Stimulated activated CD8-positive, alpha-beta memory T cell treated with anti-CD3 and anti-CD28 coated beads, Interleukin-7, amount 100 ng/mL, for 24 hours (primary cell): ENCODE measurements at regions not wholly inside any gene's neighbourhood (a gene's known extent, or its start where the extent isn't known, plus 50 kb on each side); places are given as distances from the start of the nearest gene placed in this dataset.
"Not testable (repeated sequence)": the region's sequence is repeated elsewhere in the genome, so short reads cannot be mapped to it uniquely, and the experiment has no call there.

Experiments used
- DNase-seq: peaks from one replicate; pipeline ENCODE4 v3.0.0-alpha.2; 2020; ENCODE audit warnings: low read depth

DNA sequence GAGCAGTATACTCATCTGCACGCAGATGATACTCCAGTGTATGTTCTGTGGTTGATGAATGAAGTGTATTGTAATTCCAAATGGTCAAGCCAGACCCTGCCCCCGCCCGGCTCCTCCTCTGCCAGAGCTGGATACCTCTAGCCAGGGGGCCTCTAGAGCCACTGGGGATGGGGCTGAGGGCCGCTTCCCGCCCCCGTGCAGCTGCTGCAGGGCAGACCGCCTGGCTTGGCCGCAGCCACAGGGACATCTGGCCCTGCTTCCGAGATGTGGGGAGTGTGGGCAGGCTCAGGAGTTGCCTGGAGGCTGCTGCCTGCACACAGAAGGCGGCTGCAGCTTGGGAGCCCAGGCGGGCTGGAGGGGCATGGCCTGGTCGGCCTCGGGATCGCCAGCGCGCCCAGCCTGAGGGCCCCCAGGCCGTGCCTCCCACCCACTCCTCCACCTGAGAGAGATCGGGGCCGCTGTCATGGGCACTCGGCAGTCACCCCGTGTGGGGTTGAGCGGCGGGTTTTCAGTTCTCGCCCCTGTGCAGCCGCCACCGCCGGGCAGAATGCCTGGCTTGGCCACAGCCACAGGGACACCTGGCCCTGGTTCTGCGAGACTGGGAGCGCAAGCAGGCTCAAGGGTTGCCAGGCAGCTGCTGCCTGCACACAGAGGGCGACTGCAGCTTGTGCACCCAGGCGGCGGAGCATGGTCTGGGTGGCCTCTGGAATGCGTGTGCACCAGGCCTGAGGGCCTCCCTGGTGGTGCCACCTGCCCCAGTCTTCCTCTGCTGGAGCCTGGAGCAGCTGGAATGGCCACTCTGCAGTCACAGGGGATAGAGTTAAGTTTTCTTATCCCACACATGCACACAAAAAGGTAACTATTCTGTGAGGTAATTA lies 1643.7 kb downstream of the SPATA31A7 start:
- not testable (repeated sequence) for DNase-seq

DNA sequence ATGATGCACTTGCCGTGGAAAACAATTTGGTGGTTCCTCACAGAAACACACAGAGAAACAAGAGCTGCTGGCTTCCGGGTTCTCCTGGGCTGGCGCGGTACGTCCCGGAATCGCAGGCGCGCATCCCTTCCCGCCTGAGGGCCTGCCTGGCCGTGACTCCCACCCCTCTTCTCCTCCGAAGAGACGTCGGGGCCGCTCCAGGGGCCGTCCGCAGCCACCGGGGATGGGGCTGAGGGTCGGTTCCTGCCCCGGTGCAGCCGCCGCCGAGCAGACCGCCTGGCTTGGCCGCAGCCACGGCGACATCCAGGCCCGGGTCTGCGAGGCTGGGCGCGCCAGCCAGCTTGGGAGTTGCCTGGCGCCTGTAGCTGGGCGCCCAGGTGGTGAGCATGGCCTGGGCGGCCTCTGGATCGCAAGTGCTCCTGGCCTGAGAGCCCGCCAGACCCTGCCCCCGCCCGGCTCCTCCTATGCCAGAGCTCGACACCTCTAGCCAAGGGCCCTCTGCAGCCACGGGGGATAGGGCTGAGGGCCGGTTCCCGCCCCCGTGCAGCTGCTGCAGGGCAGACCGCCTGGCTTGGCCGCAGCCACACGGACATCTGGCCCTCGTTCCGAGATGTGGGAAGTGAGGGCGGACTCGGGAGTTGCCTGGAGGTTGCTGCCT lies 1647.5 kb downstream of the SPATA31A7 start:
- DNase-seq: not testable (repeated sequence)

DNA sequence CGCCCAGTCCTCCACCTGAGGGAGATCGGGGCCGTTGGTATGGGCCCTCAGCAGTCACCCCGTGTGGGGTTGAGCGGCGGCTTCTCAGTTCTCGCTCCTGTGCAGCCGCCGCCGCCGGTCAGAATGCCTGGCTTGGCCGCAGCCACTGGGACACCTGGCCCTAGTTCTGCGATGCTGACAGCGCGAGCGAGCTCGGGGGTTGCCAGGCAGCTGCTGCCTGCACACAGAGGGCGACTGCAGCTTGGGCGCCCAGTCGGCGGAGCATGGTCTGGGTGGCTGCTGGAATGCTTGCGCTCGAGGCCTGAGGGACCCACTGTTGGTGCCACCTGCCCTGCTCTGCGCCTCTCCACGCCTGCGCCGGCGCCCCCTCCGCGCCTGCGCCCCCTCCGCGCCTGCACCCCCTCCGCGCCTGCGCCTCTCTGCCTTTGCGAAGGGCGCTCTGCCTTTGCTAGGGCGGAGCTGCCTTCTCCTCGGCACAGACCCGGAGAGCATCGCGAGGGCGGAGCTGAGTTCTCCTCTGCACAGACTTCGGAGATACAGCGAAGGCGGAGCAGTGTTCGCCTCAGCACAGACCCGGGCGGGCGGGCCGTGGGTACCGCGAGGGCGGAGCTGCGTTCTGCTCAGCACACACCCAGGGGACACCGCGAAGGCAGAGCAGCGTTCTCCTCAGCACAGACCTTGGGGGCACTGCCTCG lies 1648.3 kb downstream of the SPATA31A7 start:
- peak; percentile 95 for DNase-seq

DNA sequence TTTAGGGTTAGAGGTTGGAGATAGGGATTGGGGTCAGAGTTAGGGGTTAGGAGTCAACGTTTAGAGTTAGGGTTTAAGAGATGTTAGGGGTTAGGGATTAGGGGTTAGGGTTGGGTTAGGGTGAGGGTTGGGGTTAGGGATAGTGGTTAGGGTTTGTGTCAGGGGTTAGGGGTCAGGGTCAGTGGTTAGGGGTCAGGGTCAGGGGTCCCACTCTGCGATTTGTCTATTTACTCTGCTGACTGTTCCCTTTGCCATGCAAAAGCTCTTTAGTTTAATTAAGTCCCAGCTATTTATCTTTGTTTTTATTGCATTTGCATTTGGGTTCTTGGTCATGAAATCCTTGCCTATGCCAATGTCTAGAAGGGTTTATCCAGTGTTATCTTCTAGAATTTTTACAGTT lies 1649.3 kb downstream of the SPATA31A7 start:
- not testable (repeated sequence) for DNase-seq

DNA sequence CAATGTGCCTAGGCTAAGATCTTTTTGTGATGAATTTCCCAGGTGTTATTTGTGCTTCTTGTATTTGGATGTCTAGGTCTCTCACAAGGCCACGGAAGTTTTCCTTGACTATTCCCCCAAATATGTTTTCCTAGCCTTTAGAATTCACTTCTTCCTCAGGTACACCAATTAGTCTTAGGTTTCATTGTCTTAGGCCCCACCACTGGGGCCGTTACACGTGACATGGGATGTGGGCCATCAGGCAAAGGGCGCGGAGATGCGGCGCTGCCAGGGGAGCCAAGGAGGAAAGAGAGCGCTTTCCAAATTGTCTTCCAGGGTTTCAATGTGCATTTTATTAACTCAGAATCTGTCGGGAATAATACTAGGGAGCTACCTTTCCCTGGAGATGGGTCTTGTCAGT lies 1653.3 kb downstream of the SPATA31A7 start:
- DNase-seq: not testable (repeated sequence)

DNA sequence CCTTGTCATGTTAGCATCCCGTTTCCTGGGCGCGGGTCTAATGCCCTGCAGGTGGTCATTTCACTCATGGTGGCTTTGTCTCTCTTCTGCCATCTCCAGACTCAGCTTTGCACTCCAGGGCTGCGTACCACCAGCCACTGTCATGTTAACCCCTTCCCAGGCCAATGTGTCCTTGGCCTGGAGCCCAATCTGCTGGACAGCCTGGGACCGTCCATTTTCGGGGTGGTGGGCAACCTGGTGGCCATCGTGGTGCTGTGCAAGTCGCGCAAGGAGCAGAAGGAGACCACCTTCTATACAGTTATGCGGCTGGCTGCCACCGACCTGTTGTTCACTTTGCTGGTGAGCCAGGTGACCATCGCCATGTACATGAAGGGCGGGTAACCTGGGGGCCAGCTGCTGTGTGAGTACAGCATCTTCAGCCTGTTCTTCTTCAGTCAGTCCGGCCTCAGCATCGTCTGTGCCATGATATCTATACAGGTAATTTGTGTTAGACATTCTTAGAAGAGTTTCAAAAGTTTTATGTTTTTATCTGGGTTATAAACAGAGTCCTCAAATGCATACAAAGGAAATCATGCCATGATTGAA lies 1654.0 kb downstream of the SPATA31A7 start:
- not testable (repeated sequence) for DNase-seq

DNA sequence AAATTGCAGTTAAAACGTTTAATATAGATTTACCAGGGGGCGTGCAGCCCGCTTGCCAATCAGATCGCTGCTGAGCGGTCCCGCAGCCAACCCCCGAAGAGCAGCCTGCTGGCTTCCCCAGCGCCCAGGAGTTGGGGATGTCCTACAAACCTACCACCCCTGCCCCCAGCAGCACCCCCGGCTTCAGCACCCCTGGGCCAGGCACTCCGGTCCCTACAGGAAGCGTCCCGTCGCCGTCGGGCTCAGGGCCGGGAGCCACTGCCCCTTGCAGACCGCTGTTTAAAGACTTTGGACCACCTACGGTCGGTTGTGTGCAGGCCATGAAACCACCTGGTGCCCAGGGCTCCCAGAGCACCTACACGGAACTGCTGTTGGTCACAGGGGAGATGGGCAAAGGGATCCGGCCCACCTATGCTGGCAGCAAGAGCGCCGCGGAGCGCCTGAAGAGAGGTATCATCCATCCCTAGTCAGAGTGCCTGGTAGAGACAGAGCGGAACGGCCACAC lies 1654.9 kb downstream of the SPATA31A7 start:
- not testable (repeated sequence) for DNase-seq

DNA sequence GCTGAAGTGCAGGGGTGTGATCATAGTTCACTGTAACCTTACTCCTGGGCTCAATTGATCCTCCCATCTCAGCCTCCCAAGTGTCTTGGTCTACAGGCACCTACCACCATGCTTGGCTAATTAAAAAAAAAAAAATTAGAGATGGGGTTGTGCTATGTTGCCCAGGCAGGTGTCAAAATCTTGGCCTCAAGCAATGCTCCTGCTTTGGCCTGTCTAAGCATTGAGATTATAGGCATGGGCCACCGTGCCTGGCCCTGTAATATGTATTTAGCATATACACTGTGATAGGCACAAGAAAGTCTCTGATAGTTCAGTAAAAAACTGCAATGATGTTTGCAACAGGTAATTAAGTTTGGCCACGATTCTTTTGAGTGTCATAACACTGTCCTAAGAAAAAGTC lies 1658.4 kb downstream of the SPATA31A7 start:
- not testable (repeated sequence) for DNase-seq

DNA sequence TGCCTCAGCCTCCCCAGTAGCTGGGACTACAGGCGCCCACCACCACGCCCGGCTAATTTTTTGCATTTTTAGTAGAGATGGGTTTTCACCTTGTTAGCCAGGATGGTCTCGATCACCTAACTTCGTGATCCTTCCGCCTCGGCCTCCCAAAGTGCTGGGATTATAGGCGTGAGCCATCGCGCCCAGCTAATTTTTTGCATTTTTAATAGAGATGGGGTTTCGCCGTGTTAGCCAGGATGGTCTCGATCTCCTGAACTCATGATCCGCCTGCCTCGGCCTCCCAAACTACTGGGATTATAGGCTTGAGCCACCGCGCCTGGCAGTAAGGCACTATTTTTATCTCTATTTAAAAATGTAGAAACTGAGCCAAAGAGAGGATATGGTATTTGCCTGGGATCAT lies 1660.2 kb downstream of the SPATA31A7 start:
- not testable (repeated sequence) for DNase-seq

DNA sequence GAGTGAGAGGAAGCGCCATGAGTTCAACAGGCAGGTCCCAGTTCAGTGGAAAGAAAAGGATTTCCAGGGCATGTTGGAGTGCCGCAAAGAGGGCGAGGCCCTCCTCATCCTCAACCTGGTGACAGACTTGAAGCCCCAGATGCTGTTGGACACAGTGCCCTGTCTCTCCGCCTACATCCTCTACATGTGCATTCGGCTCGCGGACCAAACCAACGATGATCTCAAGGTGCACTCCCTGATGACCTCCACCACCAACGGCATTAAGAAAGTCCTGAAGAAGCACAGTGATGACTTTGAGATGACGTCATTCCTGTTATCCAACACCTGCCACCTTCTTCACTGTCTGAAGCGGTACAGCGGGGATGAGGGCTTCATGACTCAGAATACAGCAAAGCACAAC lies 1667.4 kb downstream of the SPATA31A7 start:
- not testable (repeated sequence) for DNase-seq

DNA sequence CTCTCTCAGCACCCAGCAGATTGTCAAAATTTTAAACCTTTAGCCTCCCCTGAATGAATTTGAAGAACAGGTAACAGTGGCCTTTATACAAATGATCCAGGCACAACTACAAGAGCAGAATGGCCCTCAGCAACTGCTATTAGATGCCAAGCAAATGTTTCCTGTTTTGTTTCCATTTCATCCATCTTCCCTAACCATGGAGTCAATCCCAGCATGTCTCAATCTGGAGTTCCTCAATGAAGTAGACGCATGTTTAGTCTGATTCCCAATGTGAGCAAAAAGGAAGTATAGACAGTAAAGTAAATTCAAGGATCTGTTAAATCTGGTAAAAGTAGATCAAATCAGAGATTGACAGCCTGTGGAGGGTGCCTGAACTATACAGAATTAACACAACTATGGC lies 1668.4 kb downstream of the SPATA31A7 start:
- DNase-seq: not testable (repeated sequence)

DNA sequence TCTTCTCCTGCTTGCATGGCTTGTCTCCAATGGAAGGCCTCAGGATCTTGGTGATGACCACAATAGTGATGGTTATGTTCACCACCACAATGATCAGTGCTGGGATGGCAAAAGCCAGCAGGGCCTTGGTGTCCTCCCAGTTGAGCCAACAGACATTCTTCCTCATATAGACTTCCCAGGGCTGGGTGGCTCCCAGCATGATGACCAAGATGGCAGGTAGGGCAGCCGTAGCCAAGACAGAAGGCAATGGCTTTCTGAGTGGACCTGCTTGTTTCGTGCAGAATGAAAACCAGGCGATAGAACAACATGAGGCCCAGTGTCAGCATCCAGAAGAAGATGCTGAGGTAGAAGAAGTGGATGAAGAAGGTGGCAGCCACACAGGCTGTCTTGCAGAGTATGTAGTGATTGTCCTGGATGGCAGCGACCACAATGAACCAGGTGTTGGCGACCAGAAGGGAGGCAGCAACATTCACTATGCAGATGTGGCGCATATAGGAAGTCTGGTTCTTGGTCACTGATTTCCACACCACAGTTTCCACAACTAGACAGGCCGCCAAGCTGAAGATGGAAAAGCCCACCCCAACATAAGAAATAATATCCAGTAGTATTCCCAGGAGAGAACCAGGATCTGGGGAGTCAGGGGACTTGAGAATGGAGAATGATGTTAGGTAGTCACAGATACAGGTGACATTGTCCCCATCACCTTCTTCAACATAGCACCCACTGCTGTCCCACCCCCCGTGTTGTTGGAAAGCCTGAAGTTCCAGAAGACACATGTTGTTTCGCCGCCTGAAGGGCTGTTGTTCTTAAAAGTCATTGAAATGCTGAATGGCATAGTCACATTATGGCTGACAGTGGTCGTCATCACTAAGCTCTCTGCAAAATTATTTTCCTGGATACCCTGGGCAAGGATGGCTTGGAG lies 1671.4 kb downstream of the SPATA31A7 start:
- DNase-seq: not testable (repeated sequence)

DNA sequence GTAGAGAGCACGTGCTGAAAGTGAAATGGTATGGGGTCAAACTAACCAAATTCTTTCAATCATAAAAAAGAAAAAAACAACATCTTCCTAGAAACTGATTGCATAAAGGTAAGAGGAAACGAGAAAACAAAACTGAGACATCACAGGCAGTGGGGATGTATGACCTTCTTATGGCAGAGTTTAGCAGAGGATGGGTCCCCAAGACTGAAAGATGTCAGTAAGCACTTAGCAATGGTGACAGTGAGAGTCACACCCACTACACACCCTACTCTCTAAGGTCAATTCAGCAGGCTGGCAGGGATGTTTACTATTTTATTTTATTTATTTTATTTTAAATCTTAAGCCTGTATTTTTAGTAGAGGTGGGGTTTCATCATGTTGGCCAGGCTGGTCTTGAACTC lies 1672.3 kb downstream of the SPATA31A7 start:
- not testable (repeated sequence) for DNase-seq

DNA sequence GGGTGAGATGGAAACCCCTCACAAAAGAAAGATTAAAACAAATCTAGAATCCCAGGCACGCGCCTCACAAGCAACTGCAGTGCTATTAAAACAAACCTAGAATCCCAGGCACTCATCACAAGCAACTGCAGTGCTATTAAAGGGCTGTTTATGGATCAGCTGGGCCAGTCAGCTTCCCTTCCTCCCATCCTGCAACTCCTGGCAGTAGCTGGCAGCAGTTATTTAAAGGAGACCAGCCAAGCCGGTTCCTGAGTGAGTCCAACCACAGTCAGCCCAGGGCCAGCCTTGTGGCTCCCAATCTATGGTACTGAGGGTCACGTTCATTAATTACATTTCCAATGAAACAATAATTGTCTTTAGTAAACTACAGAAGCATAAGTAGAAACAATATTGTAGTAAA lies 1673.5 kb downstream of the SPATA31A7 start:
- DNase-seq: not testable (repeated sequence)

DNA sequence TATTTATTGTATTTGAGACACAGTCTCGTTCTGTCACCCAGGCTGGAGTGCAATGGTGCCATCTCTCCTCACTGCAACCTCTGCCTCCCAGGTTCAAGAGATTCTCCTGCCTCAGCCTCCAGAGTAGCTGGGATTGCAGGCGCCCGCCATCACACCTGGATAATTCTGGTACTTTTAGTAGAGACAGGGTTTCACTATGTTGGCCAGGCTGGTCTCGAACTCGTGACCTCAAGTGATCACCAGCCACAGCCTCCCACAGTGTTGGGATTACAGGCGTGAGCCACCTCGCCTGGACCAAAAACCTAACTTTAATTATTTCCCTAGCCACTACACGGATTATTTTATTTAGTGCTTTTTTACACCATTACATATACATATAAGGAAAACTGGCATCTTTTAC lies 1674.0 kb downstream of the SPATA31A7 start:
- not testable (repeated sequence) for DNase-seq

DNA sequence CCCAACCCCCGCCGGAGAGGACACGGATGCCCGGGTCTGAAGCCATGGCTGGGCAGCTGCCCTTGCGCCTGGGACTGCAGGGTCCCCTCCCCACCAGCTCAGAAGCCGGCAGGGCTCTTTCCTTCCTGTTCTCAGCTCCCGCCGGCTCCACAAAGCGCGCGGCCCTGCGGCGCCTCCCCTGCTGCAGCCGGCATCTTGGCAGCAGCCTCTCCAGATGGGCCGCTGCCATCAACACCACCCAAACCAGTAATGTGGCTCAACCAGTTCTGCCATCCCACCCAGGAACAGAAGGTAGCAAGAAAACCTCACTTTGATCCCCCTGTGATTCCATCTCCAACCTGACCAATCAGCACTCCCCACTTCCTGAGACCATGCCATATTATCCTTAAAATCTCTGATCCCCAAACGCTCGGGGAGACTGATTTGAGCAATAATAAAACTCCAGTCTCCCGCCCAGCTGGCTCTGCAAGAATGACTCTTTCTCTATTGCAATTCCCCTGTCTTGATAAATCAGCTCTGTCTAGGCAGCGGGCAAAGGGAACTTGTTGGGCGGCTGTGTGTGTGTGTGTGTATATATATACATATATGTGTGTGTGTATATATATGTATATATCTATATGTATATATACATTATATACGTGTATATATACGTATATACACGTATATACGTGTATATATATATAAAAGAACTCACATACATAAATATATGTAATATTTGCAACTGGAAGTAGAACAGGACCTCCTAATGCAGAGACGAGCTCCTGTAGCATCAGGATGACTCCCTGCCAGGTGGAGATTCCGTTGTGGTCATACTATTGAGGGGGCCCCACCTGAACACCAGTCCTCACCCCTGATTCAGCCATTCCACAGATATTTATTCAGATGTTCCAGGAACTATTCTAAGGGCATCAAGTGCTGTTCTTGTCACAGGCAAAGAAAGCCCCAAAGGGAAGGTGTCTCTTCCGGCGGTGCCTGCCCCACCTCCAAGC lies 1674.9 kb downstream of the SPATA31A7 start:
- DNase-seq: not testable (repeated sequence)

DNA sequence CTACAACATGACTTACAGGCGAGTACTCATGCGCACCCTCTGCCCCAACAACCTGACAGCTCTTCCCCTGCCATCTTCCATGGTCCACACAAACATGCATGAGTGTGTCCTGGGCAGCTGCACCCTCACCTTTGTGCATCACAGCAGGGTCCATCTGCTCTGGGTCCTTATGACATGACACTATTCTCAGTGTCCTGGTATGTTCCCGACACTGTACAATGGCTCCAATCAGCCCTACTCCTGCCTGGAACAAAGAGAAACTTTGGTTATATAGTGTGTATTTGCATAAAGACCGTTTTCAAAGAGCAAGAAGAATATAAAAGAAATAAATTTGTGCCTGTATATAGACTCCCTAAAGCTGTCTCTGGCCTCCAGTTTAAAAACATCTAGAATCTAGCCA lies 1679.2 kb downstream of the SPATA31A7 start:
- DNase-seq: not testable (repeated sequence)

DNA sequence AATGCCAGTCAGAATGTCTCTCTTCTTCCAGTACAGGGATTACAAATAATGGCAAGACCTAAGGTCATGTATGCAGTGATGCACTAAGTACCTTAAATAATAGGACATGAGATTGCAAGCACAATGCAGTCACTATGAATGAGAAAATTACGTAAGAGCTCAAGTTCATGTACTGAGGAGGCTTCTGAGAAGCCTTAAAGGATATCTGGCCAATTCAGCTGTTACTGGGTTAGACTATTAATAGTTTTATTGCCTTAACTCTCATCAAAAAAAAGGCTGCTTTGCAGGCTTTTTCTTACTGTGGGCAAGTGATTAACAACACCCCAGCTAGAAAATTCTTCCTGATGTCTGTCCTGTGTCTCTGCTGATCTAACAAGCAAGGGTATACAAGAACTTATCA lies 1681.9 kb downstream of the SPATA31A7 start:
- DNase-seq: not testable (repeated sequence)

DNA sequence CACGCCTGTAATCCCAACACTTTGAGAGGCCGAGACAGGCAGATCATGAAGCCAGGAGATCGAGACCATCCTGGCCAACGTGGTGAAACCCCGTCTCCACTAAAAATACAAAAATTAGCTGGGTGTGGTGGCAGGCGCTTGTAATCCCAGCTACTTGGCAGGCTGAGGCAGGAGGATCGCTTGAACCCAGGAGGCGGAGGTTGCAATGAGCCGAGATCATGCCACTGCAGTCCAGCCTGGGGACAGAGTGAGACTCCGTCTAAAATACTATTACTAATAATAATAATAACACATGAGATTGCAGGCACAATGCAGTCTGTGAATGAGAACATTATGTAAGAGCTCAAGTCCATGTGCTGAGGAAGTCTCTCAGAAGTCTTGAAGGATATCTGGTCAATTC lies 1684.4 kb downstream of the SPATA31A7 start:
- DNase-seq: not testable (repeated sequence)
